OCI-LY3 (cell line): ENCODE measurements at regions not wholly inside any gene's neighbourhood (a gene's known extent, or its start where the extent isn't known, plus 50 kb on each side); places are given as distances from the start of the nearest gene placed in this dataset.

ENCODE experiments used
- H2AFZ ChIP-seq: fragments of 200-600, 300-600 bp; shearing (Covaris generic); 2 replicates; pipeline ENCODE4 v1.6.0; 2014; ENCODE audit warnings: antibody characterized with exemption, low read depth, low read length
- H3K27ac ChIP-seq: fragments of 200-600, 300-600 bp; sonication (generic); 2 replicates; pipeline ENCODE4 v1.5.1; 2014; ENCODE audit warnings: mild to moderate bottlenecking, low read length, moderate library complexity, mixed read lengths
- H3K27me3 ChIP-seq: fragments of 200-600, 300-600 bp; sonication (generic); 2 replicates; pipeline ENCODE4 v1.6.1; 2014; ENCODE audit warnings: low read depth, low read length, mixed read lengths
- H3K36me3 ChIP-seq: fragments of 200-600, 300-600 bp; sonication (generic); replicated peaks from 2 replicates; pipeline ENCODE3; 2014; ENCODE audit warnings: low read depth, low read length, mixed read lengths
- H3K4me1 ChIP-seq: fragments of 300-600, 200-600 bp; sonication (generic); 2 replicates; pipeline ENCODE4 v1.6.1; 2014; ENCODE audit warnings: low read length, mixed read lengths
- H3K4me2 ChIP-seq: fragments of 200-600, 300-600 bp; sonication (generic); 2 replicates; pipeline ENCODE4 v1.6.1; 2014; ENCODE audit warnings: low read length, mixed read lengths
- H3K4me3 ChIP-seq: fragments of 300-600, 200-600 bp; sonication (generic); 2 replicates; pipeline ENCODE4 v1.5.1; 2014; ENCODE audit warnings: antibody characterized with exemption, mild to moderate bottlenecking, low read length, moderate library complexity
- H3K79me2 ChIP-seq: fragments of 300-600, 200-600 bp; shearing (Covaris generic); 2 replicates; pipeline ENCODE4 v1.6.1; 2014; ENCODE audit warnings: mild to moderate bottlenecking, low read length, mixed read lengths
- H3K9ac ChIP-seq: fragments of 300-600, 200-600 bp; shearing (Covaris generic); 2 replicates; pipeline ENCODE4 v1.6.0; 2014; ENCODE audit warnings: mild to moderate bottlenecking, low read length, moderate library complexity
- H3K9me3 ChIP-seq: fragments of 200-600, 300-600 bp; shearing (Covaris generic); 2 replicates; pipeline ENCODE4 v1.6.1; 2014; ENCODE audit warnings: low read length, mixed read lengths; ENCODE audit not compliant: insufficient read depth
- H4K20me1 ChIP-seq: fragments of 200-600, 300-600 bp; sonication (generic); 2 replicates; pipeline ENCODE4 v1.6.1; 2016; ENCODE audit warnings: low read length, mixed read lengths; ENCODE audit not compliant: insufficient read depth
- EZH2phosphoT487 ChIP-seq: fragments of 200-600 bp; shearing (Covaris generic); IDR thresholded peaks from 2 replicates; pipeline ENCODE4 v1.6.1; 2018; ENCODE audit warnings: antibody characterized with exemption, mixed run types, low read depth
- TF ChIP-seq, protein P1 (sequence below): fragments of 200-600, 300-600 bp; sonication (generic); IDR thresholded peaks from 2 replicates; pipeline ENCODE4 v1.5.1; 2014; ENCODE audit warnings: antibody characterized with exemption, low read length, low read depth

DNA sequence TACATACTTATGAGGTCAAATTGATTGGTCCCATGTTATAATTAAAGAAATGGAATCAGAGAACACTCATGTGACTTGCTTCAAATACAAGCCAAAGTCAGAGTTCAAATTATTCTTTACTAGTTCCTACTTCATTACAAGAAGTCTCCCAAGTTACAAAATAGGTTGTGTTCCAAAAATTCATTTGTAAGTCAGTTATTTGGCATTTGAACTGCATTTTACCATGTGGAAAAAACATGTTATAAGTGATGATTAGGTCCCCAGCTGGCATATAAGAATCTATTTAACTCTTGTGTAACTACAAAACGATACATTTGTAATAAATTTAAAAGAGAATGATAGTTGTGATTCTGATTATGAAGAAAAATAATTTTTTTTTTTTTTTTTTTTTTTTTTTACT is 124.1 kb downstream of the DISP1 start:
- TF ChIP-seq, protein P1, sequence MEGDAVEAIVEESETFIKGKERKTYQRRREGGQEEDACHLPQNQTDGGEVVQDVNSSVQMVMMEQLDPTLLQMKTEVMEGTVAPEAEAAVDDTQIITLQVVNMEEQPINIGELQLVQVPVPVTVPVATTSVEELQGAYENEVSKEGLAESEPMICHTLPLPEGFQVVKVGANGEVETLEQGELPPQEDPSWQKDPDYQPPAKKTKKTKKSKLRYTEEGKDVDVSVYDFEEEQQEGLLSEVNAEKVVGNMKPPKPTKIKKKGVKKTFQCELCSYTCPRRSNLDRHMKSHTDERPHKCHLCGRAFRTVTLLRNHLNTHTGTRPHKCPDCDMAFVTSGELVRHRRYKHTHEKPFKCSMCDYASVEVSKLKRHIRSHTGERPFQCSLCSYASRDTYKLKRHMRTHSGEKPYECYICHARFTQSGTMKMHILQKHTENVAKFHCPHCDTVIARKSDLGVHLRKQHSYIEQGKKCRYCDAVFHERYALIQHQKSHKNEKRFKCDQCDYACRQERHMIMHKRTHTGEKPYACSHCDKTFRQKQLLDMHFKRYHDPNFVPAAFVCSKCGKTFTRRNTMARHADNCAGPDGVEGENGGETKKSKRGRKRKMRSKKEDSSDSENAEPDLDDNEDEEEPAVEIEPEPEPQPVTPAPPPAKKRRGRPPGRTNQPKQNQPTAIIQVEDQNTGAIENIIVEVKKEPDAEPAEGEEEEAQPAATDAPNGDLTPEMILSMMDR = no peak
- TF ChIP-seq EZH2phosphoT487 = no peak
- Histone ChIP-seq H3K79me2 (no peaks in the 10 kb centered on the region), H4K20me1 (no peaks in the 10 kb centered on the region), H3K4me2 (no peak overlapping the region), H3K27ac (no peak overlapping the region), H3K9ac (no peak overlapping the region), H3K4me3 (no peak overlapping the region), H3K27me3 (peaks cover 10% of the 10 kb centered on the region; the same call in 1 of the 2 replicates), H3K9me3 (no peaks in the 10 kb centered on the region), H2AFZ (no peak overlapping the region), H3K36me3 (no peaks in the 10 kb centered on the region), H3K4me1 (no peaks in the 10 kb centered on the region)

DNA sequence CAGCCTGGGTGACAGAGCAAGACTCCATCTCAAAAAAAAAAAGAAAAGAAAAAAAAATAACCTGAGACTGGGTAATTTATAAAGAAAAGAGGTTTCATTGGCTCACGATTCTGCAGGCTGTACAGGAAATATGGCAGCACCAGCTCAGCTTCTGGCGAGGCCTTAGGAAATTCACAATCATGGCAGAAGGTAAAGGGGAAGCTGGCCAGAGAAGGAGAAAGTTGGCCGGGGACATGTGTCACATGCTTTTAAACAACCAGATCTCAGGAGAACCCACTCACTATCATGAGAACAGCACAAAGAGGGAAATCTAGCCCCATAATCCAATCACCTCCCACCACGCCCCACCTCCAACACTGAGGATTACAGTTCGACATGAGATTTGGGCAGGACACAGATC is 125.3 kb downstream of the DISP1 start:
- H3K9me3 ChIP-seq = no peaks in the 10 kb centered on the region
- H2AFZ ChIP-seq = no peak overlapping the region
- no peaks in the 10 kb centered on the region for H3K79me2 ChIP-seq
- H3K4me1 ChIP-seq = no peaks in the 10 kb centered on the region
- H3K9ac ChIP-seq = no peak overlapping the region
- H3K4me2 ChIP-seq = no peak overlapping the region
- H4K20me1 ChIP-seq = no peaks in the 10 kb centered on the region
- H3K36me3 ChIP-seq = no peaks in the 10 kb centered on the region
- no peak for TF ChIP-seq EZH2phosphoT487
- TF ChIP-seq, protein P1 = no peak
- H3K27ac ChIP-seq = no peak overlapping the region
- peaks cover 10% of the 10 kb centered on the region; the same call in 1 of the 2 replicates for H3K27me3 ChIP-seq
- H3K4me3 ChIP-seq = no peak overlapping the region

- no peak for TF ChIP-seq EZH2phosphoT487
- TF ChIP-seq, protein P1 = no peak
- H3K9ac ChIP-seq = no peak overlapping the region
- H3K27ac ChIP-seq = no peak overlapping the region
- no peak overlapping the region for H3K4me2 ChIP-seq
- H3K9me3 ChIP-seq = no peaks in the 10 kb centered on the region
- H4K20me1 ChIP-seq = no peaks in the 10 kb centered on the region
- no peaks in the 10 kb centered on the region for H3K36me3 ChIP-seq
- H3K4me3 ChIP-seq = no peak overlapping the region
- H3K27me3 ChIP-seq = peaks cover 10% of the 10 kb centered on the region; the same call in 1 of the 2 replicates
- no peaks in the 10 kb centered on the region for H3K4me1 ChIP-seq
- no peaks in the 10 kb centered on the region for H3K79me2 ChIP-seq
- no peak overlapping the region for H2AFZ ChIP-seq
Observed at GRCh38 chr1:222940906-222941305, 126.1 kb downstream of the DISP1 start.

DNA sequence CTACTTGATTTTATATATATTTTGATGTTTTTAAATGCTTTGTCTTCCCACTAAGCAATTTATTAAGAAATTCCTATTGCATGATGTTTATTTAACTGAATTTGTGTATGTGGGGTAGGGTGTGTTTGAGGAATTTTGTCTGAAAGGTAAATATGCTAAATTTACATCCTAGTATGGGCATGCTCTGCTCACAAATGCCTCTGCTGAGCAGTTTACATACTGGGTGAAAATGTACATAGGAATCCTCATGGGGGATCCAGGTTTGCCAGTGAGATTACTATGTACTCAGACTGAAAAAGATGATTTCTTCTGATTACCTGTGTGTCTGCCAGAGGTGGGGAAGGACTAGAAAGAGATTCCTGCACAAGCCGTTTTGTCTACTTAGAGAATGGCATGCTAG is 126.6 kb downstream of the DISP1 start:
- Histone ChIP-seq H3K79me2 (no peaks in the 10 kb centered on the region), H3K4me3 (no peak overlapping the region), H3K9ac (no peak overlapping the region), H3K4me2 (no peak overlapping the region), H3K9me3 (no peaks in the 10 kb centered on the region), H3K27me3 (peaks cover 10% of the 10 kb centered on the region; the same call in 1 of the 2 replicates), H3K36me3 (no peaks in the 10 kb centered on the region), H3K27ac (no peak overlapping the region), H2AFZ (no peak overlapping the region), H4K20me1 (no peaks in the 10 kb centered on the region), H3K4me1 (no peaks in the 10 kb centered on the region)
- TF ChIP-seq, protein P1 = no peak
- no peak for TF ChIP-seq EZH2phosphoT487
